H1 (cell line): ENCODE measurements at regions not wholly inside any gene's neighbourhood (a gene's known extent, or its start where the extent isn't known, plus 50 kb on each side); places are given as distances from the start of the nearest gene placed in this dataset.

Experiments
- CTCF ChIA-PET: fragments of 300-600 bp; sonication (Branson Sonifier 250); formaldehyde crosslinking; loops from one replicate; lab custom pipeline; 2021; ENCODE audit not compliant: partially characterized antibody; lab: Charles Lee
- POLR2A ChIA-PET: fragments of 300-600 bp; sonication (Branson Sonifier 250); formaldehyde crosslinking; loops from one replicate; lab custom pipeline; 2021; ENCODE audit warnings: inconsistent platforms; ENCODE audit not compliant: partially characterized antibody; lab: Charles Lee
- DNase-seq, 2 experiments: peaks; one replicate each; pipeline versions ENCODE4 v3.0.0 to v3.0.0-alpha.2; 2010 to 2022; ENCODE audit warnings: low spot score in 2 of 2, low read depth in 1 of 2, mixed read lengths in 1 of 2
- FAIRE-seq: peaks from 2 replicates; lab custom pipeline; 2011; peaks lifted over from hg19 to GRCh38; lab: Jason Lieb, UNC
- H2AFZ ChIP-seq: 2 replicates; pipeline ENCODE4 v1.8.1; 2012; ENCODE audit warnings: low read length, inconsistent platforms
- H2AK5ac ChIP-seq: 2 replicates; pipeline ENCODE4 v1.6.1; 2013; ENCODE audit warnings: low read depth, low read length
- H2BK120ac ChIP-seq: replicated peaks from 2 replicates; pipeline ENCODE3; 2013; ENCODE audit warnings: low read depth, low read length, inconsistent platforms
- H2BK12ac ChIP-seq: 2 replicates; pipeline ENCODE4 v1.6.1; 2013; ENCODE audit warnings: low read depth, low read length
- H2BK15ac ChIP-seq: 2 replicates; pipeline ENCODE4 v1.6.1; 2013; ENCODE audit warnings: low read length
- H2BK20ac ChIP-seq: 2 replicates; pipeline ENCODE4 v1.6.1; 2013; ENCODE audit warnings: low read length
- H2BK5ac ChIP-seq: 2 replicates; pipeline ENCODE4 v1.6.1; 2013; ENCODE audit warnings: low read depth, low read length
- H3K14ac ChIP-seq: 2 replicates; pipeline ENCODE4 v1.6.1; 2013; ENCODE audit warnings: inconsistent platforms; ENCODE audit not compliant: insufficient read length
- H3K18ac ChIP-seq: 2 replicates; pipeline ENCODE4 v1.6.1; 2013; ENCODE audit warnings: low read length; ENCODE audit errors: extremely low read depth
- H3K23ac ChIP-seq: 2 replicates; pipeline ENCODE4 v1.6.1; 2013; ENCODE audit warnings: inconsistent platforms; ENCODE audit not compliant: insufficient read length
- H3K23me2 ChIP-seq: 2 replicates; pipeline ENCODE4 v1.6.1; 2013; ENCODE audit warnings: low read depth, low read length
- H3K27ac ChIP-seq: 2 replicates; pipeline ENCODE4 v1.6.1; 2011; ENCODE audit warnings: low read depth, low read length, inconsistent platforms
- H3K27me3 ChIP-seq, 4 experiments: replicated peaks in 1 of 4; 1 replicate in 1 of 4; 2 replicates in 3 of 4; pipeline versions ENCODE4 v1.6.1 to v1.8.1; 2011 to 2013; ENCODE audit warnings: low read length in 3 of 4, mild to moderate bottlenecking in 3 of 4, inconsistent platforms in 2 of 4, mixed read lengths in 2 of 4, moderate library complexity in 1 of 4; ENCODE audit not compliant: control insufficient read depth in 3 of 4, insufficient read depth in 3 of 4; ENCODE audit errors: extremely low read depth in 1 of 4
- H3K36me3 ChIP-seq, 4 experiments: 2 replicates each; pipeline versions ENCODE4 v1.6.1 to v1.8.1; 2011 to 2013; ENCODE audit warnings: mild to moderate bottlenecking in 4 of 4, low read length in 3 of 4, moderate library complexity in 2 of 4, control low read depth in 1 of 4, inconsistent platforms in 1 of 4; ENCODE audit not compliant: insufficient read depth in 4 of 4, control insufficient read depth in 2 of 4
- H3K4ac ChIP-seq: replicated peaks from 2 replicates; pipeline ENCODE3; 2013; ENCODE audit warnings: low read length, low read depth, mixed read lengths, inconsistent platforms; ENCODE audit not compliant: insufficient read length
- H3K4me1 ChIP-seq, 4 experiments: replicated peaks in 1 of 4; 1 replicate in 1 of 4; 2 replicates in 3 of 4; pipeline versions ENCODE4 v1.6.1 to v1.8.1; 2011 to 2013; ENCODE audit warnings: low read length in 3 of 4, inconsistent platforms in 2 of 4, mixed read lengths in 1 of 4; ENCODE audit not compliant: insufficient read depth in 4 of 4, control insufficient read depth in 3 of 4
- H3K4me2 ChIP-seq, 2 experiments: 2 replicates each; pipeline versions ENCODE4 v1.6.1 to v1.8.1; 2011 to 2013; ENCODE audit warnings: low read depth in 2 of 2, low read length in 2 of 2, control low read depth in 1 of 2, inconsistent platforms in 1 of 2, mild to moderate bottlenecking in 1 of 2; ENCODE audit not compliant: insufficient read depth in 1 of 2
- H3K4me3 ChIP-seq, 4 experiments: fragments of 200-600, 300-600 bp in 1 of 4; sonication (generic), shearing (Covaris generic), sonication (Bioruptor Twin) in 1 of 4; 2 replicates each; pipeline versions ENCODE4 v1.5.1 to v1.8.1; 2011 to 2016; ENCODE audit warnings: low read length in 4 of 4, low read depth in 3 of 4, control low read depth in 2 of 4, inconsistent platforms in 2 of 4, mild to moderate bottlenecking in 2 of 4, mixed read lengths in 1 of 4, moderate library complexity in 1 of 4; ENCODE audit not compliant: insufficient read depth in 2 of 4; ENCODE audit errors: extremely low read depth in 1 of 4
- H3K56ac ChIP-seq: replicated peaks from 2 replicates; pipeline ENCODE3; 2013; ENCODE audit warnings: low read depth, mild to moderate bottlenecking, mixed read lengths, low read length, inconsistent platforms; ENCODE audit not compliant: insufficient read length
- H3K79me1 ChIP-seq: 2 replicates; pipeline ENCODE4 v1.6.1; 2013; ENCODE audit warnings: low read depth, low read length, control low read depth
- H3K79me2 ChIP-seq, 2 experiments: 2 replicates each; pipeline versions ENCODE4 v1.6.1 to v1.8.1; 2012 to 2013; ENCODE audit warnings: low read length in 2 of 2, mild to moderate bottlenecking in 2 of 2, inconsistent platforms in 1 of 2; ENCODE audit not compliant: insufficient read depth in 2 of 2, control insufficient read depth in 1 of 2
- H3K9ac ChIP-seq, 4 experiments: replicated peaks in 1 of 4; 1 replicate in 1 of 4; 2 replicates in 3 of 4; pipeline versions ENCODE4 v1.6.1 to v1.8.1; 2011 to 2013; ENCODE audit warnings: low read depth in 3 of 4, low read length in 3 of 4, control low read depth in 2 of 4, mild to moderate bottlenecking in 2 of 4, moderate library complexity in 2 of 4, inconsistent platforms in 1 of 4; ENCODE audit errors: extremely low read depth in 1 of 4
- H3K9me3 ChIP-seq, 2 experiments: 2 replicates each; pipeline versions ENCODE4 v1.6.1 to v1.8.1; 2012 to 2013; ENCODE audit warnings: mild to moderate bottlenecking in 2 of 2, moderate library complexity in 2 of 2, control low read depth in 1 of 2, inconsistent platforms in 1 of 2, low read depth in 1 of 2, low read length in 1 of 2, mixed read lengths in 1 of 2; ENCODE audit not compliant: insufficient read depth in 2 of 2
- H4K20me1 ChIP-seq, 2 experiments: replicated peaks in 1 of 2; 2 replicates each; pipeline versions ENCODE3 to v1.8.1; 2011 to 2013; ENCODE audit warnings: inconsistent platforms in 2 of 2, low read length in 2 of 2, mild to moderate bottlenecking in 1 of 2; ENCODE audit not compliant: insufficient read depth in 2 of 2, control insufficient read depth in 1 of 2
- H4K5ac ChIP-seq: 2 replicates; pipeline ENCODE4 v1.6.1; 2013; ENCODE audit warnings: low read length, low read depth, mixed read lengths, inconsistent platforms; ENCODE audit not compliant: insufficient read length
- H4K8ac ChIP-seq: 2 replicates; pipeline ENCODE4 v1.8.0; 2013; ENCODE audit warnings: mild to moderate bottlenecking, moderate library complexity, low read length, inconsistent platforms; ENCODE audit not compliant: insufficient read depth; ENCODE audit errors: extremely low read depth
- H4K91ac ChIP-seq: replicated peaks from 2 replicates; pipeline ENCODE3; 2013; ENCODE audit warnings: low read length, mixed read lengths, inconsistent platforms; ENCODE audit not compliant: insufficient read length
- ASH2L ChIP-seq: fragments of 200-600, 300-600 bp; sonication (generic); IDR thresholded peaks from one replicate; pipeline ENCODE4 v1.7.1; 2017; ENCODE audit warnings: low read length
- ATF2 ChIP-seq: IDR thresholded peaks from 2 replicates; pipeline ENCODE4 v1.6.1; 2012; ENCODE audit warnings: low read length, inconsistent platforms
- BRCA1 ChIP-seq: IDR thresholded peaks from 2 replicates; pipeline ENCODE4 v1.6.1; 2012; ENCODE audit warnings: low read depth, low read length, improper control_type of control experiment
- CEBPB ChIP-seq: IDR thresholded peaks from 2 replicates; pipeline ENCODE4 v1.6.1; 2012; ENCODE audit warnings: low read depth, low read length
- KDM4A ChIP-seq: IDR thresholded peaks from one replicate; pipeline ENCODE4 v1.7.1; 2012; ENCODE audit warnings: low read depth, mild to moderate bottlenecking, moderate library complexity, low read length, inconsistent platforms; ENCODE audit not compliant: severe bottlenecking
- MAX ChIP-seq: IDR thresholded peaks from 2 replicates; pipeline ENCODE4 v1.6.1; 2012; ENCODE audit warnings: inconsistent platforms
- NRF1 ChIP-seq: IDR thresholded peaks from 2 replicates; pipeline ENCODE4 v1.6.1; 2011; ENCODE audit warnings: mild to moderate bottlenecking, low read depth, low read length, improper control_type of control experiment
- PHF8 ChIP-seq: fragments of 200-600 bp; sonication (generic); conservative IDR thresholded peaks from 2 replicates; pipeline ENCODE4 v1.7.1; 2012; ENCODE audit warnings: low read depth, mild to moderate bottlenecking, inconsistent platforms, low read length, moderate library complexity
- POU5F1 ChIP-seq: IDR thresholded peaks from 2 replicates; pipeline ENCODE4 v1.6.1; 2011; ENCODE audit warnings: low read depth, mild to moderate bottlenecking, low read length, moderate library complexity
- RBBP5 ChIP-seq: IDR thresholded peaks from 2 replicates; pipeline ENCODE4 v1.7.1; 2012; ENCODE audit warnings: low read depth, mild to moderate bottlenecking, inconsistent platforms, low read length, moderate library complexity, borderline replicate concordance
- RXRA ChIP-seq: IDR thresholded peaks from 2 replicates; pipeline ENCODE4 v1.6.1; 2011; ENCODE audit warnings: low read depth, mild to moderate bottlenecking, low read length, moderate library complexity; ENCODE audit not compliant: insufficient read depth
- SP1 ChIP-seq: IDR thresholded peaks from 2 replicates; pipeline ENCODE4 v1.6.1; 2011; ENCODE audit warnings: low read depth, low read length
- SP2 ChIP-seq: IDR thresholded peaks from 2 replicates; pipeline ENCODE4 v1.6.1; 2012; ENCODE audit warnings: mild to moderate bottlenecking, low read length, inconsistent platforms
- TAF1 ChIP-seq: IDR thresholded peaks from 2 replicates; pipeline ENCODE4 v1.6.1; 2011; ENCODE audit warnings: mild to moderate bottlenecking, low read depth, low read length
- WGBS, 2 experiments: shearing (Covaris generic) in 1 of 2; methylation state at CpG; one replicate each; pipeline versions ENCODE4 v1.1.6 to v1.1.7; 2013 to 2015; ENCODE audit warnings: low lambda C conversion rate in 2 of 2, mixed read lengths in 2 of 2, inconsistent platforms in 1 of 2, low coverage in 1 of 2, missing lambda C conversion rate in 1 of 2; ENCODE audit not compliant: insufficient replicate concordance in 2 of 2, insufficient coverage in 1 of 2, insufficient read length in 1 of 2; ENCODE audit errors: extremely low coverage in 1 of 2, missing lambda C conversion rate in 1 of 2; 5-methylcytosine and 5-hydroxymethylcytosine counted together

DNA sequence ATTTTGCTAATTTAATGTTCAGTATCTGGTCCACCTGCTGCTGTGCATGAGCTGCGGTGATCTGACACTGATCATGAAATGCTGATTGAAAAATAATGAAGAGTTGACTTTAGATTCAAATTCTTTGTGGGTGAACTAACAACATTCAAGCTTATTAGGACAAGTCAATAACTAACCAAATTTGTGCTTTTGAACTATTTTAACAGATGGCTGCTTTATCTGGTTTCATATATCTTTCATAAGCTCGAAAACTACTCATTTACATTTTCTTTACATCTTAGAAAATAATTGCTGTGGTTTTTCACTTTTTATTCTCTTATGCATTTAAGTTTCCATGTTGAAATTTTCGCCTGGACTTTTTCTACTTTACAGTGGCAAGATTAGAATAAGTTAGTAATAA lies 274.8 kb upstream of the CCNG1 start:
- Histone ChIP-seq H3K14ac (no peak overlapping the region), H3K9me3 (peaks cover 2 to 4% of the 10 kb centered on the region in 2 experiments; a peak in 1 of 4 replicates), H3K4me3 (no peak overlapping the region), H4K8ac (no peak overlapping the region), H3K79me2 (no peaks in the 10 kb centered on the region), H3K23me2 (no peaks in the 10 kb centered on the region), H4K20me1 (no peaks in the 10 kb centered on the region), H3K4me1 (no peaks in the 10 kb centered on the region), H2BK12ac (no peak overlapping the region), H3K36me3 (no peaks in the 10 kb centered on the region), H2BK20ac (no peak overlapping the region), H3K56ac (no peak overlapping the region), H3K27ac (no peak overlapping the region), H2AFZ (no peak overlapping the region), H2BK15ac (no peak overlapping the region), H2BK5ac (no peak overlapping the region), H4K5ac (no peak overlapping the region), H2BK120ac (no peak overlapping the region), H3K18ac (no peak overlapping the region), H3K4me2 (no peak overlapping the region), H3K23ac (no peak overlapping the region), H3K4ac (no peak overlapping the region), H2AK5ac (no peak overlapping the region), H3K27me3 (no peaks in the 10 kb centered on the region), H3K79me1 (no peaks in the 10 kb centered on the region), H4K91ac (no peak overlapping the region), H3K9ac (no peak overlapping the region)
- DNase-seq (no peak), FAIRE-seq (no peak)
- 83% methylated on average over 3 of the region's 3 CpGs; no CpG with 5 or more reads in 1 of the 2 experiments for WGBS, 2 experiments
- POLR2A ChIA-PET = no interaction called here
- CTCF ChIA-PET = interaction anchor here (1.0 kb wide), 1 partner anchor 936 kb away, joined by 3 read pairs; no protein-coding TSS in a partner anchor
- TF ChIP-seq PHF8 = no peak
- no peak for TF ChIP-seq ASH2L
- no peak for TF ChIP-seq KDM4A
- TF ChIP-seq RXRA = no peak
- TF ChIP-seq POU5F1 = no peak
- TF ChIP-seq SP2 = no peak
- TF ChIP-seq RBBP5 = no peak
- TF ChIP-seq BRCA1 = no peak
- no peak for TF ChIP-seq ATF2
- TF ChIP-seq NRF1 = no peak
- TF ChIP-seq TAF1 = no peak
- TF ChIP-seq CEBPB = no peak
- TF ChIP-seq SP1 = no peak
- TF ChIP-seq MAX = no peak
